ENCODE measurements at regions not wholly inside any gene's neighbourhood (a gene's known extent, or its start where the extent isn't known, plus 50 kb on each side); places are given as distances from the start of the nearest gene placed in this dataset.

- no peak for TF ChIP-seq EZH2 (IDR thresholded peaks at IDR 0.05; ENCODE audit: low read length)
- TF ChIP-seq CTCF (optimal IDR thresholded peaks at IDR 0.05 in 1 of 3, IDR thresholded peaks at IDR 0.05 in 1 of 3, conservative IDR thresholded peaks at IDR 0.05 in 1 of 3; ENCODE audit: extremely low read depth in 1 of 3, insufficient read depth in 2 of 3, low read length in 3 of 3), result no peak
Observed at GRCh38 chr1:234977875-234978396, 150.7 kb downstream of the TOMM20 start.
